Kidney (tissue), 13 donors: ENCODE measurements at regions not wholly inside any gene's neighbourhood (a gene's known extent, or its start where the extent isn't known, plus 50 kb on each side); places are given as distances from the start of the nearest gene placed in this dataset.
A peak's percentile ranks its signal among the peaks of the same experiment; 100 is the strongest.

Experiments
- DNase-seq, 5 donors: peaks; one replicate each; pipeline ENCODE4 v3.0.0-alpha.2; 2013 to 2020
- FAIRE-seq: peaks from 2 replicates; lab custom pipeline; 2012; peaks lifted over from hg19 to GRCh38; lab: Jason Lieb, UNC
- H3K27ac ChIP-seq, 2 donors: one replicate each; pipeline ENCODE4 v1.7.0; 2013; ENCODE audit warnings: low read depth in 2 of 2, low read length in 2 of 2, inconsistent platforms in 1 of 2
- H3K27me3 ChIP-seq: one replicate; pipeline ENCODE4 v1.7.1; 2013; ENCODE audit warnings: low read length, inconsistent platforms; ENCODE audit not compliant: control insufficient read depth, insufficient read depth
- H3K36me3 ChIP-seq, 3 donors: one replicate each; pipeline versions ENCODE4 v1.7.0 to v1.7.1; 2013; ENCODE audit warnings: low read length in 3 of 3, control low read depth in 1 of 3, inconsistent platforms in 1 of 3; ENCODE audit not compliant: insufficient read depth in 3 of 3, control insufficient read depth in 2 of 3
- H3K4me1 ChIP-seq, 3 donors: one replicate each; pipeline versions ENCODE4 v1.7.0 to v1.7.1; 2013; ENCODE audit warnings: low read length in 3 of 3, inconsistent platforms in 1 of 3, low read depth in 1 of 3; ENCODE audit not compliant: control insufficient read depth in 2 of 3, insufficient read depth in 2 of 3
- H3K4me3 ChIP-seq, 3 donors: one replicate each; pipeline versions ENCODE4 v1.7.0 to v1.8.1; 2013; ENCODE audit warnings: low read length in 3 of 3, control low read depth in 1 of 3, inconsistent platforms in 1 of 3
- H3K9ac ChIP-seq, 3 donors: one replicate each; pipeline versions ENCODE4 v1.7.0 to v1.7.1; 2013; ENCODE audit warnings: low read length in 3 of 3, control low read depth in 1 of 3, inconsistent platforms in 1 of 3
- H3K9me3 ChIP-seq, 3 donors: one replicate each; pipeline versions ENCODE4 v1.7.0 to v1.7.1; 2013; ENCODE audit warnings: low read length in 3 of 3, control low read depth in 1 of 3, inconsistent platforms in 1 of 3; ENCODE audit not compliant: control insufficient read depth in 2 of 3, insufficient read depth in 1 of 3
- CTCF ChIP-seq: IDR thresholded peaks from 3 replicates; pipeline ENCODE4 v1.5.1; 2012; ENCODE audit warnings: mild to moderate bottlenecking, moderate library complexity, borderline replicate concordance; ENCODE audit not compliant: insufficient read depth; ENCODE audit errors: extremely low read depth
- intact Hi-C: fragments of 100-400 bp; cut with DNase I; formaldehyde crosslinking; loops from one replicate; pipeline ENCODE4 v1.11.1; 2022
- donor health status: control.
- donor health status: control.
- donor health status: control.
- donor health status: control.
- donor health status: control.
- donor health status: DM: yes; HTN: yes; CAD: no.
- donor health status: Normal renal cell carcinoma (clear cell type).

DNA sequence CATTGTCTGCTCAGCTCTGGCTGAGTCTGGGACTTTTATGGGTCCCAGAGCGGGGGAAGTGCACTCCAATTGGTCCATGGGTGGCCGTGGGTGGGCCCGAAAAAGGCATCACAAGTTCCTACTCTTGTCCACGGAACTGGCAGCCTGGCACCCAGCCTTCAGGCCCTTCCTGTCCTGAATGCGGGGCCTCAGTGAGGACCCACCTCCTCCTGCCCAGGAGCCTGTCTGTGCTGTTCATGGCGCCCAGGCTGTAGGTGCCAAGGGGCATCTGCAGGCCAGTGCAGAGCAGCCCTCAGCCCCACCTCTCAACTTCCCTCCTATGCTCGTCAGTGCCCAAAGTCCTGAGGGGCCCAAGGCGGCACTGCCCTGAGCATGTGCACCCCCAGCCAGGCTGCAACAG lies 411.7 kb upstream of the KIRREL3 start:
- Histone ChIP-seq H3K27ac (no peak overlapping the region), H3K4me3 (no peak overlapping the region), H3K27me3 (no peaks in the 10 kb centered on the region), H3K9me3 (peaks cover 0 to 4% (median 3%) of the 10 kb centered on the region in 3 donors), H3K9ac (no peak overlapping the region), H3K36me3 (no peaks in the 10 kb centered on the region), H3K4me1 (no peaks in the 10 kb centered on the region)
- TF ChIP-seq CTCF = no peak
- intact Hi-C loops = no loop called here
- DNase-seq (peak in 1 of 5 donors; percentile 64), FAIRE-seq (no peak)

GRCh38 chr11:127411283-127411682 lies 410.7 kb upstream of the KIRREL3 start:
- H3K9me3 ChIP-seq = peaks cover 0 to 4% (median 3%) of the 10 kb centered on the region in 3 donors
- DNase-seq = peak in 1 of 5 donors; percentile 39
- TF ChIP-seq CTCF = no peak
- H3K27me3 ChIP-seq = no peaks in the 10 kb centered on the region
- intact Hi-C loops = no loop called here
- no peaks in the 10 kb centered on the region for H3K4me1 ChIP-seq
- H3K36me3 ChIP-seq = no peaks in the 10 kb centered on the region
- no peak for FAIRE-seq
- no peak overlapping the region for H3K27ac ChIP-seq
- H3K4me3 ChIP-seq = no peak overlapping the region
- H3K9ac ChIP-seq = no peak overlapping the region

GRCh38 chr11:127395034-127395433 lies 394.5 kb upstream of the KIRREL3 start:
- Histone ChIP-seq H3K9me3 (no peaks in the 10 kb centered on the region), H3K4me1 (no peaks in the 10 kb centered on the region), H3K36me3 (no peaks in the 10 kb centered on the region), H3K27ac (no peak overlapping the region), H3K27me3 (no peaks in the 10 kb centered on the region), H3K4me3 (no peak overlapping the region), H3K9ac (no peak overlapping the region)
- intact Hi-C loops = no loop called here
- no peak for TF ChIP-seq CTCF
- no peak for DNase-seq
- FAIRE-seq = no peak

DNA sequence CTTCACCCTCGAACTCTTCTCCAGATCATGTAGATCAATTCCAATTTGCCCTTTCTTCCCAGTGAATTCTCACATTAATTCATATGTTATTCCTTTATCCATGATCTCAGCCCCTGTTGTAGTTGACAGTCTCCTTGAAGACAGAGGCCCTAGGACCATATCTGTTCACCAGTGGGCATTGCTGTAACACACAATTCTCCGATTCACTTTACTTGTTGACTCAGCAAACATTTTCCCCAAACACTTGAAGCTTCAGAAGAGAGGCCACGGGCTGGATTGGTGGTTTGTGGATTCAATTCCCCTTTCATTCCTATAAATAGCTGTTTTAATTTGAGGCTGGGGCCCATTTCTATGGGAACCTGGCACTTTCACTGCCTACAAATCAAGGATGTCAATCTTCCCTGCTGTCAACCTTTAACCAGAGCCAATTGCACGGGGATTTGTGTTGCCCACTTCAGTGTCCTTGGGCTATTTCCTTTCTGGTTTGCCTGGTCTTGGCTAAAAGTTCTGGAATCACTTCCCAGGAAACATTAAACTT lies 393.0 kb upstream of the KIRREL3 start:
- no peak for TF ChIP-seq CTCF
- FAIRE-seq (no peak), DNase-seq (no peak)
- Histone ChIP-seq H3K4me1 (no peaks in the 10 kb centered on the region), H3K27ac (no peak overlapping the region), H3K4me3 (no peak overlapping the region), H3K36me3 (no peaks in the 10 kb centered on the region), H3K27me3 (no peaks in the 10 kb centered on the region), H3K9ac (no peak overlapping the region), H3K9me3 (no peaks in the 10 kb centered on the region)
- intact Hi-C loops = no loop called here
